SKM-1 (cell line): ENCODE measurements at regions not wholly inside any gene's neighbourhood (a gene's known extent, or its start where the extent isn't known, plus 50 kb on each side); places are given as distances from the start of the nearest gene placed in this dataset.
A peak's percentile ranks its signal among the peaks of the same experiment; 100 is the strongest.
"Not testable (repeated sequence)": the region's sequence is repeated elsewhere in the genome, so short reads cannot be mapped to it uniquely, and the experiment has no call there.

Experiments used
- DNase-seq: peaks from one replicate; lab custom pipeline; 2025; ENCODE audit not compliant: unreplicated experiment; lab: John Stamatoyannopoulos, UW

- no peak for DNase-seq
Observed at GRCh38 chr1:229002451-229002960, 267.2 kb downstream of the RHOU start.

GRCh38 chr1:229003233-229004031 lies 267.5 kb upstream of the RAB4A start:
- DNase-seq: no peak

DNA sequence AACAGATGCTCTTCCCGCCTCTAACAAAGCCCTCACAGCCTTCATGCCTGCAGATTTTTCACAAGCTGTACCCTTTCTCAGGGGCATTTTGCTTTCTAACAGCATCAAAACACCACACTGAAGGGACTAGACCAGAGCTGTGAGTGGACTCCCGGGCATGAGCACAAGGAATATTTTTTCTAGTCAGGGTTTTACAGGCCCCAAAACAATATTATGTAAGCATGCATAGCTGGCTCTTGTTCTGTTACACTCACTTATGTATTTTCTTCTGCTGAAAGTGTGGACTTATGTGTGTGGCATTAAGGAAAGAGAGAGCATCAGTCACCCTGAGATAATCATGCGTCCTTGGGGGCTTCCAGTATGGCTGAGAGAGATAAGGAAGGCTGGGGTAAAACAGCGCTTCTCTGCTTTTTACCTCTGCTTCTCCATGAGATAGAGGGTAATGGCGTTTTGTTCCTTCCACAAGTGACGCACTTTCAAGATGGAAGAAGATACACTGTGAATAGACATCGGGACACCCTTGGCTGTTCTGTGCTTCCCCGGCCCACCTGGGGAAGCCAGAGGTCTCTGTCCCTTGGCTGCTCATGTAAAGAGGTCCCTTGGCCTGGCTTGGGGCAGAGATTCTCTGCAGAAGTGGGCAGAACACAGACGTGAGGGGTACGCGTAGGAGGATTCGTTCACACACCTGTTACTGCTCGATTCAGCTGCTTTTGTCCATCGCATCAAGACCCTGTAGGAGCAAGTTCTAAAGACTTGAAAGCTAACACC lies 266.7 kb upstream of the RAB4A start:
- no peak for DNase-seq

DNA sequence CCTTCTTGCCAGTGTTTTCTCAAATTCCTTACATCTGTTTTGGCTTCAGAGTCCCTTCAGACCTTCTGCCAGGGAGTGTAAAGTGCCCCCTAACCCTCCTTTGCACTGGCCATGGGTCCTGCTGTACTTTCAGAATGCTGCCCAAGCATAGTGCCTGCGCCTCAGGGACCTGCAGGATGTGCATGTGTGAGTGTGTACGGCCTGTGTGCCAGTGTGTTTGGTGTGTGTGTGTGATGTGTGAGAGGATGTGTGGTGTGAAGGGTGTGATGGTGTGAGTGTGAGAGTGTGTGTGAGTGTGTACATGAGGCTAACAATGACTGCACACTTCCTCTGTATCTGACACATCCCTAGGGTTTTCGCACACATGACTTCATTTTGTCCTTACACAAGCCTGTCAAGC lies 265.8 kb upstream of the RAB4A start:
- DNase-seq: no peak

DNA sequence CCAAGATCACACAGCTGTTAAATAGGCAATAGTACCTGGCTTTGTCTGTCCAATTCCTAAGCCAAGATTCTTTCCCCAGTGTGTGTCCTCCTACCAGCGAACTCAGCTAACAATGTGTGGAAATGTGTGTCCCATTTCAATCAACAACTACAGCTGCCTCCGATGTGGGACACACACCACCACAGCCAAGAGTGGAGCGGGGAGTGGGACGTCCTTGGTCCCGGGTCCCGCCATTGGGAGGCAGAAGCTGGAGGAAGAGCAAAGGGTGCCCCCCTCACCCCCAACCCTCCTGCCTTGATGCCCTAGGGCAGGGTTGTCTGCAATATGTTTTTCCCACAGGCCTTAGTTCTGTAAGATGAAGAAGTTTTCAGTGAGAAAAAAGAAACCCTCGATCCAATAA lies 265.4 kb upstream of the RAB4A start:
- DNase-seq: no peak

DNA sequence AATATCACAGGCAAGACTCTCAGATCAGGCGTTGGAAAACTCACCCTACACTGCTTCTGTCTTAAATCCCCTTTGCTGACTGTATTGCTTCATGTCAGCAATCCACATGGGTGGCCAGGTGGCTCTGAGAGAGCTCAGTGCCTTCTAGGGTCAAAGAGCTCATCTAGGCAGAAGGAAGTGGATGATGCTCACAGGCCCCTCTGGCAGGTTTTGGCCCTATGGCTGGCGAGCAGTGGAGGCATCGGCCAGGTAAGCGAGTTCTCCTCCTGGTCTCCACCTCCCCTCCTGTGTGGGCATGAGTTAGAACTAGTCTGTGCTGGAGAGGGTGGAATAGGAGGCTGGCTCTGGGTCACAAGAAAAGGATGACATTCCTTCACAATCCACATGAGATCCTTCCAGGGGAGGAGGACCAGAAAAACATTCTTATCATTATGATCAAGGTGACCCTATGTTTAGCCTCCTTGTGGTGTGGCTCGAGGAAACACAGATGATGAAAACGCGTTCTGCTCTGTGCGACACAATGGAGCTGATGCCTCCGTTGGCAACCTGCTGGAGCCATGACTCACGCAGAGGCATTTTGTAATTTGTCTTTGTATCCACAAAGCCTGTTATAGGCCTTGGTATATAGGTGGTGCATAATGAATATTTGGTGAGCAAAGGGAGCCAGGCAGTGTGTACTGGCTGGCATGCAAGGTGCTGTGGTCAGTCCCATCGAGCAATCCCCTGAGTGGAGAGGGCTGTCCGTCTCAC lies 264.6 kb upstream of the RAB4A start:
- DNase-seq: no peak

GRCh38 chr1:229007167-229007566 lies 263.7 kb upstream of the RAB4A start:
- DNase-seq: no peak

DNA sequence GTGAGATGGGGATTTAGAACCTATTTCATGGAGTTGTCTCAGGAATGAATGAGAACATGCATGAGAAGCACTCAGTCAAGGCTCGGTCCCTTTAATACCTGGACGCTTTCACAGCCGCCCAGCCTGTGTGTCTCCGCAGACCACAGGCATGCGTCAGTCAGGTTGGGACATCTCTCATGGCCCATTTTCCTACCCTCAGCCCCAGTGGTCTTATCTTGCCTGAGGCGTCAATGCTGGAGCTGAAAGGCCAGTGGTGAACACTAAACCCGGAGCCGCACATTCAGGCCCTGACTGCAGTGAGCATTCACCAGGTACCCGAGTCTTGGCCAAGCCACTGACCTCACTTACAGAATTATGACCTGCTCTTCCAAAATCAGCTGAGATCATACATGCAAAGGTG lies 263.2 kb upstream of the RAB4A start:
- DNase-seq: no peak

- DNase-seq: peak; percentile 76
Observed at GRCh38 chr1:229008347-229008746, 262.6 kb upstream of the RAB4A start.

DNA sequence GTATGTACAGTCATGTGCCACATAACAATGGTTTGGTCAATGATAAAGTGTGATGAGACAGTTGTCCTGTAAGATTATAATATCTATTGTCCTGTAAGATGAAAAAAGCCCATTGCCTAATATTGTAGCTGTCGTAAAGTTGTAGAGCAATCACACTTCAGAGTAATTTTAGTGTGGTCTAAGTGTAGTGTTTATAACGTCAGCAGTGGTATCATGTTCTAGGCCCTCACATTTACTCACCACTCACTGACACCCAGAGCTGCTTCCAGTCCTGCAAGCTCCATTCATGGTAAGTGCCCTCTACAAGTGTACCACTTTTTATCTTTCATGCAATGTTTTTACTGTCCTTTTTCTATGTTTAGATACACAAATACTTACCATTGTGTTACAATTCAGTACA lies 259.9 kb upstream of the RAB4A start:
- no peak for DNase-seq

DNA sequence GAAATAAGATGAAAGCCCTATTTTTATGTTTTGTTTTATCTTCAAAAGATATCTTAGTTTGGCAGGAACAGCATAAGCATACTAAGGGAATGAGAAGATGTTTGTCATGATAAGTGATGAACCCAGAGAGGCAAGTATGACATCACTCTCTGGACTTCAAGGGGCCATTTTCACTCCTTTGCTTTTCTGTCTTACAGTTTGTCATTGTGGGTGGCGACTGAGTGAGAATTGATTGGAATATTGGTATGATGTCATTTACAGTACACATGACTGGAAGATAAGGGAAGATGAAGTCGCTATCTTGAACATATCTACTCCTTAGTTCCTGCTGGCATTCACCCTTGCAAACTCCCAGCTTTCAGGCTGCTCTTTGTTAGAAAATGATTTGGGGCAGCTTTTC lies 258.1 kb upstream of the RAB4A start:
- DNase-seq: no peak

- no peak for DNase-seq
Observed at GRCh38 chr1:229013981-229014380, 256.9 kb upstream of the RAB4A start.

GRCh38 chr1:229015806-229016205 lies 255.1 kb upstream of the RAB4A start:
- no peak for DNase-seq

DNA sequence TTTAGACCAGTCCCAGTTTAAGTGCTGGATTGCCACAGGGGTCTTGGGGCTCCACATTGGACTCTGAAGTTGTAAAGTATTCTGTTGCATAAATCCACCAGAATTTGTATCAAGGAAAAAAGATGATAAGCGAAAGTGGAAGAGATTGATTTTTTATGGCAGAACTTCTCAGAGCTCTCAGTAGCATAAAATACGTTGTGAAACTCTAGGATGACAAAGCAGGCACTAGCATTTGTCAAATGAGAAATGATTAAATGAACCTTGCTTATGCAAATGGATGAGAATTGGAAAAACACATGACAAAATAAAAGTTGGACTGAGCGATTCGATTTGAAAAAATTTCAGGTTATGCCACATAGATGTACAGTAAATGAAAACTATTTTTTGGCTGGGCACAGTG lies 253.8 kb upstream of the RAB4A start:
- no peak for DNase-seq

- DNase-seq: no peak
Observed at GRCh38 chr1:229018674-229019295, 252.1 kb upstream of the RAB4A start.

DNA sequence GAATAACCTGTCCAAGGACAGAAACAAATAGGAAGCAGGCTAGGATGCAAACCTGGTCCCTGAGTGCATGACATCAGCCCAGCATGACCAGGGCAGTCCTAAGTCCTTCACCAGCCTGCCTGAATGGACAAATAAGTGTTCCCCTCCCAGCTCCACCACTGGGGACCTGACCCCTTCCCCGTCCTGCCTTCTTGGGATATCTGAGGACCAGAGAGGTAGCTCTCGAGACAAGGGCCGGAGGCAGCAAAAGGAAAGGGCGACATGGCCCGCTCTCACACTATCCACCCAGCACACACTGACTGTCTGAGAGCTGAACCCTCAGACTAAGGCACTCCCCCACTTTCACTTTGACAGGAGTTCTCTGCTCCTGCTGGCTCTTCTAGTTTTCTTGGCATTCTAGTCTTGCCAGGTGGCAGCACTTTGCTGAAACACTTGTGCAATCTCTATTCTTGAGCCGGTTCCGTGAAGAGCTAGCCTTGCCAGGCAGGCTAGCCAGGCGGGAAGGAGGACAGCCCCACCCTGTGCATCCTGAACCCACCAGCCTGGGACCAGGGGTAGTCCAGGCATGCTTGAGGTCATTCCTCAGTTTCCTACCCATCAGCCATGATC lies 251.1 kb upstream of the RAB4A start:
- DNase-seq: no peak

DNA sequence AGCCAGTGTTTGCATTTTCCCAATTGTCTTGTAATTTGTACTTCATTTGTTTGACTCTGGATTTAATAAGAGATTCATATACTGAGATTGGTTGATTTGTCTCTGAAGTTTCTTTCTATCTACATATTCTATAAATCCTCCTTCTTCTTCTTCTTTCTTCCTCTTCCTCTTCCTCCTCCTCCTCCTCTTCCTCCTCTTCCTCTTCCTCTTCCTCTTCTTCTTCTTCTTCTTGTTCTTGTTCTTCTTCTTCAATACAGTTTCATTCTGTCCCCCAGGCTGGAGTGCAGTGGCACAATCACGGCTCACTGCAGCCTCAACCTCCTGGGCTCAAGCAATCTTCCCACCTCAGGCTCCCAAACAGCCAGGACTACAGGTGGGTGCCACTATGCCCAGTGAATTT lies 249.9 kb upstream of the RAB4A start:
- not testable (repeated sequence) for DNase-seq

GRCh38 chr1:229022595-229023333 lies 248.1 kb upstream of the RAB4A start:
- DNase-seq: peak; percentile 57

DNA sequence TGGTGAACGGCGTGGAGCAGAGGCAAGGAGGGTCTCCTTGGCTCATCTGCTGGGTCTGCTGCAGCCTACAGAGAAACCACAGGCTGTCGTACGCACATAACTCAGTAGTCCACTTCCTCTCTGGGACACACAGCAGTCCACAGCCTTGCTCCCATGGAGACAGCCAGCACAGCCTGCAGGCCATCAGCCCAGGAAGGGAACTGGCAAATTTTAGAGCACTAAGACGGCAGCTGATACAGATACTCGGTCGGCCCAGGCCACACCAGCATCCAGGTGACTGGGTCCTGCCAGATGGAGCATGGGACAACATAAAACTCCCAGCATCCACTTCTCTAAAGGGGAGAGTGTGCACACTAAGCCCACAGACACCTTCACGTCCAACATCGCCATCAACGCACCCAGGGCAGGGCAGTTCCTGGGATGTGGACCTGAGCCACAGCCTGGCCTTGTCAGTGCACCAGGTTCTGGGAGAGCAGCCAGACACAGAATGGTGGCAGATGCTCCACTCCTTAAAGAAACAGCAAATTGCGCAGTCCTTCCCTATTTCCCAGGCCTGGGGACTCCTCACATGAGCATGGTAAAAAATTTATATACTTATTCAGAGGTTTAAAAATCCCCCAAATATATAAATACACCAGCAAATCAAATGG lies 247.1 kb upstream of the RAB4A start:
- peak; percentile 42 for DNase-seq
